ENCODE measurements at regions not wholly inside any gene's neighbourhood (a gene's known extent, or its start where the extent isn't known, plus 50 kb on each side); places are given as distances from the start of the nearest gene placed in this dataset.

DNA sequence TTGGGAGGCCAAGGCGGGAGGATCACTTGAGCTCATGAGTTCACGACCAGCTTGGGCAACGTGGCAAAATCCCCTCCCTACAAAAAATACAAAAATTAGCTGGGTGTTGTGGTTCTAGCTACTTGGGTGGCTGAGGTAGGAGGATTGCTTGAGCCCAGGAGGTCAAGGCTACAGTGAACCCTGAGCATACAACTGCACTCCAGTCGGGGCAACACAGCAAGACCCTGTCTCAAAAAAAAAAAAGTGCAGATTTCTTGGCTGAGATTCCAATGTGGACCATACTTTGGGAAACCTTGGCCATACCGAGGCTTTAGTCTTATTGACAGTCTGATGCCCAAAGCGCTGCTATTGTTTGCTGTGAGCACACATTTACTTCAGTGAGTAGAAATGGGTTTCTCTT lies 113.6 kb upstream of the CLINT1 start:
- no peak for TF ChIP-seq CTCF (IDR thresholded peaks at IDR 0.05 in 4 of 5, conservative IDR thresholded peaks at IDR 0.05 in 1 of 5)
- TF ChIP-seq POLR2A (IDR thresholded peaks at IDR 0.05) = no peak

All from gastrocnemius medialis (tissue), 4 donors.